Activated T-cell treated with anti-CD3 and anti-CD28 coated beads, Interleukin-2, amount 50 U/mL, for 24 hours (primary cell): ENCODE measurements at regions not wholly inside any gene's neighbourhood (a gene's known extent, or its start where the extent isn't known, plus 50 kb on each side); places are given as distances from the start of the nearest gene placed in this dataset.

ENCODE experiments used
- DNase-seq: peaks from one replicate; pipeline ENCODE4 v3.0.0-alpha.2; 2020
- H3K27ac Mint-ChIP-seq: 2 replicates; pipeline ENCODE4 v1.8.0; 2020; ENCODE audit warnings: mild to moderate bottlenecking, mixed read lengths
- H3K27me3 Mint-ChIP-seq: 2 replicates; pipeline ENCODE4 v1.8.0; 2020; ENCODE audit warnings: mixed read lengths
- H3K36me3 Mint-ChIP-seq: 2 replicates; pipeline ENCODE4 v1.8.0; 2020; ENCODE audit warnings: low read depth, mixed read lengths
- H3K4me1 Mint-ChIP-seq: 2 replicates; pipeline ENCODE4 v1.8.0; 2020; ENCODE audit warnings: low read depth, mixed read lengths
- H3K4me3 Mint-ChIP-seq: 2 replicates; pipeline ENCODE4 v1.8.0; 2020; ENCODE audit warnings: mild to moderate bottlenecking, moderate library complexity, mixed read lengths
- H3K9me3 Mint-ChIP-seq: 2 replicates; pipeline ENCODE4 v1.8.0; 2020; ENCODE audit warnings: mixed read lengths

DNA sequence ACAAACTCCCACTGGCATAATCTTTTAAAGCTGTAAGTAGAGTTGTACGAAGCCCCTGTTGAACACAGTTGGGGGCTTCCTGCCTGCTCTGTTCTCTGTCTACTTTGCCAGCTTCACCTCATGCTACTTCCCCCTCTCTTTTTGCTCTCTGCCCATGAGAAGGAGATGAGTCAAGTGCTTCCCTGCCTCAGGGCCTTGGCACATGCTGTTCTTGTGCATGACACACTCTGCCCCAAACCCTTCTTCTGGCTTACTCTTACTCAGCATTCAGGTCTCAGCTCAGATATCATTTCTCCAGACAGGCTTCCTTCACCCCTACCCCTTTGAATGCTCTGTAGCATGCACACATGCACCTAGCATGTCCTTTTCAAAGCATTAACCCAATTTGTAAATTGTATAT is 208.8 kb downstream of the FOXD2 start:
- no peak for DNase-seq
- Mint-ChIP-seq H3K4me3 (no peak overlapping the region), H3K27me3 (peaks cover 15% of the 10 kb centered on the region), H3K9me3 (no peaks in the 10 kb centered on the region), H3K27ac (no peak overlapping the region), H3K4me1 (no peaks in the 10 kb centered on the region), H3K36me3 (no peaks in the 10 kb centered on the region)

DNA sequence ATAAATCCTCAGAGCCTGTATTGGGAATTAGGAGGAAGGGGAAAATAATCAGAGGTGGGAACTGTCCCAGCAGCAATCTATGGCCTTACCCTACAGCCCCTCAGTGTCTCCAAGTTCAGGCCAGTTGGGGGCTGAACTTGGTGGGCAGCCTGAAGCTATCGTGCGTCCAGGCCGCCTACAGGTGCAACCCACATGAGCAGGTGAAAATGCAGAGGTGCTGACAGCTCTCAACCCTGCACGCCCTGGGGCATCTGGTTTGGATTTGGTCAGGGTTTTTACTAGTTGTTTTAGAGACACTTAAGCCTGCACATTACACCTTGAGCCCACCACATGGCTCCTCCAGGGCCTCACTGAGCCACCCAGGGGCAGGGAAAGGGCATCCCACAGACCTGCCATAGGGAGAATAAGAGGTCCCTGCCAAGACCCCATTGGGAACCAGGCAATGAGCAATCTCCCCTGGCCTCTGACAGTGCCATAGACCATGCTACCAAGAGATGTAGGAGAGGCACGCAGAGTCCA is 209.5 kb downstream of the FOXD2 start:
- Mint-ChIP-seq H3K36me3 (no peaks in the 10 kb centered on the region), H3K27me3 (peaks cover 13% of the 10 kb centered on the region), H3K9me3 (no peaks in the 10 kb centered on the region), H3K4me3 (no peak overlapping the region), H3K4me1 (no peaks in the 10 kb centered on the region), H3K27ac (no peak overlapping the region)
- DNase-seq: no peak

DNA sequence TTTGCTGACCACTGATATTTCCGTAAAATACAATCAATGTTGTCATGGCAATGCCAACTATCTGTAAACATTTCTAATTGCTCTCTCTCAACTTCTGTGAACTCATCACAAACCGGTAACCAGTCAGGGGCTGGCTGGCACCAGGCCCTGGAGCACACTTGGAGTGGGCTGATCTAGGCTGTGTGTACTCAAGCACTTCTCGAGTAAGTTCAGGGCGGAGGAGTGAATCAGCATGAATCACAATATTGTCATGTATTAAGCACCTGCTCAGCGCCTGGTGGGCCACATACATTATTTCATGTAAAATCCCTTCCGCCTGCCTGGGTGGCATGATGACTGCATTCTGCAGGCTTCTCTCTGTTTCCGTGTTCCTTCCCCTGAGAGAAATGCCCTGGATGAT is 212.4 kb downstream of the FOXD2 start:
- no peak for DNase-seq
- Mint-ChIP-seq H3K9me3 (no peaks in the 10 kb centered on the region), H3K4me3 (no peak overlapping the region), H3K27me3 (peaks cover 14% of the 10 kb centered on the region), H3K36me3 (no peaks in the 10 kb centered on the region), H3K4me1 (no peaks in the 10 kb centered on the region), H3K27ac (no peak overlapping the region)

DNA sequence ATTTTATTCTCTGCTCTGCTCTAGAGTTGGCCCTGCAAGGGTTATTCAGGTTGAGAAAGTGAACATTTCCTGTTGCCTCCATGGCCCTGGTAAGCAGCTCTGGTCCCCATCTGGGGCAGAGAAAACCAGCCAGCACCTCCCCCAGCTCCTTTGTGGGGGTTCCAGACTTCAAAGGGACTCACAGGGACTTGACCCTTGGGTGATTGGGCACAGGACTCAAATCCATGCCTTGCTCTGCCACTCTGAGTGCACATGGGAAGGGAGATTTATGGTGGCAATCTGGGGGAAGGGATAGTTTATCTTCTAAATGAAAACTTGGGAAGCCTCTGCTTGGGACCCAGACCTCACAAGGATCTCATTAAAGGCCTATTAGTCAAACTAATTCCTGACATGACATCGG is 212.8 kb downstream of the FOXD2 start:
- Mint-ChIP-seq H3K27ac (no peak overlapping the region), H3K27me3 (peaks cover 14% of the 10 kb centered on the region), H3K36me3 (no peaks in the 10 kb centered on the region), H3K4me1 (no peaks in the 10 kb centered on the region), H3K9me3 (no peaks in the 10 kb centered on the region), H3K4me3 (no peak overlapping the region)
- DNase-seq: no peak

DNA sequence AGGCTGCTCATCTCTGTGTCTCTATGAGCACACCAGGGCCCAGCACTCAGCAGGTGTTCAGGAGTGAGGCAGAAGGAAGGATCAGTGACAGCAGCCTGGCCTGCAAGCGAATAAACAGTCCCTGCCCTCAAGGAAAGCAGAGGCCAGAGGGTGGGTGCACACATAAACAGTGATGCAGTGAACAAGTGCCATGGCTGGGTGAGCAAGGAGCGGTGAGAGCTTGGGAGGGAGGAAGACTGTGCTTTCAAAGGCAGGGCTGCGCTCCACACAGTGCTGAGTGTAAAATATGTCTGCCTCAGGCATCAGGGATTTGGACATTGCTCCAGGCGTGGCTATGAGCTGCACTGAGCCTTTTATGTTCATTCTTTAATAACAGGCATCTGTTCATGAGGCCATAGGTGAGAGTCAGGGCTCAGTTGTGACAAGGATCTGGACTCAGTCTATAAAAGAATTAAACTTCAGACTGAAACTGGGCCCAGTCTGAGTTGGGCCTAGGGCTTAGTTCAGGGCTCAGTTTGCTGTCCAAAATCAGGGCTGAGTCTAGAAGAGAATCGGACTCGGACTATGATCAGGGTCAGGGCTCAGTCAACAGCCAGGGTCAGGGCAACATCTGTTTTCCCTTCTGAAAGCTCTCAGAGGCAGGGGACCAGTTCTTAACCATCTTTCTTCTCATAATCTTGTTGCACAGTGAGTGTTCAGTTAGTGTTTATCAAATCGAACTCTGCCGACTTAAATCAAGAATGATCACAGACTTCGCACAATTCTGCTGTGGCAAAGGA is 213.7 kb downstream of the FOXD2 start:
- no peak overlapping the region for H3K27ac Mint-ChIP-seq
- peaks cover 16% of the 10 kb centered on the region for H3K27me3 Mint-ChIP-seq
- H3K9me3 Mint-ChIP-seq: no peaks in the 10 kb centered on the region
- H3K4me1 Mint-ChIP-seq: no peaks in the 10 kb centered on the region
- no peaks in the 10 kb centered on the region for H3K36me3 Mint-ChIP-seq
- no peak overlapping the region for H3K4me3 Mint-ChIP-seq
- DNase-seq: no peak

DNA sequence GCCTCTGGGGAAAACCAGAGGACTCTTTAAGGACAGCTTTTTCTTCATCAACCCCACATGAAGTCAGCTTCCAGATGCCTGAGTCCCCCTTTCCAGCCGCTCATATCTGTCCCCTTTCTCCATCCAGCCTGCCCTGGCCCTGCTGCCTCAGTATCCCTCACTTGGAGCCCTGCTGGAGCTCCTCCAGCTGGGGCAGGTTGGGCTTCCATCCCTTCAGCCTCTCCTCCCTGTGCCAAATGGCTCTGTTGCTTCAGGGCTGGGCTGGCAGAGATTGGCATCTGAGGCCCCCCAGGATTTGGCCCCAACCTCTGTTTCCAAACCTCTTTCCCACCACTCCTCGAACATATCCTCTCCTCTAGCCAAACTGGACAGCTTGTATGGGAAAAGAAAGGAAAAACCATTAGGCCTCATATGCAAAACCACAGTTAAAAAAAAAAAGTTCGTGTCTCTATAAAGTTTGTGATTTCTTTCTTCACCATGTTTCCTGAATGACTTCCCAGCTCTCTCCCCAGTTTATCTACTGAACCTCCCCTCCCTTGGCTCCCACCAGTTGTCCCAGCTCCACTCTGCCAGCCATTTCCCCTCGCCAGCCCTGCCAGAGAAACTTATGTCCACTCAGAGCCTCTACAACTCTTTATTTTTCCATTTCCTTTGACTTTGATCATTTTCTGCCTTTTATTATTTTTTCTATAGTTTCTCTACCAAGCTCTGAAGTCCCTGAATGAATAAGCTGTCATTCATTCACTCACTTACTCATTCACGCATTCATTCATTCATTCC is 217.9 kb downstream of the FOXD2 start:
- H3K27me3 Mint-ChIP-seq: peaks cover 35% of the 10 kb centered on the region
- H3K36me3 Mint-ChIP-seq: no peaks in the 10 kb centered on the region
- no peak for DNase-seq
- no peaks in the 10 kb centered on the region for H3K4me1 Mint-ChIP-seq
- no peak overlapping the region for H3K27ac Mint-ChIP-seq
- H3K4me3 Mint-ChIP-seq: no peak overlapping the region
- H3K9me3 Mint-ChIP-seq: no peaks in the 10 kb centered on the region

DNA sequence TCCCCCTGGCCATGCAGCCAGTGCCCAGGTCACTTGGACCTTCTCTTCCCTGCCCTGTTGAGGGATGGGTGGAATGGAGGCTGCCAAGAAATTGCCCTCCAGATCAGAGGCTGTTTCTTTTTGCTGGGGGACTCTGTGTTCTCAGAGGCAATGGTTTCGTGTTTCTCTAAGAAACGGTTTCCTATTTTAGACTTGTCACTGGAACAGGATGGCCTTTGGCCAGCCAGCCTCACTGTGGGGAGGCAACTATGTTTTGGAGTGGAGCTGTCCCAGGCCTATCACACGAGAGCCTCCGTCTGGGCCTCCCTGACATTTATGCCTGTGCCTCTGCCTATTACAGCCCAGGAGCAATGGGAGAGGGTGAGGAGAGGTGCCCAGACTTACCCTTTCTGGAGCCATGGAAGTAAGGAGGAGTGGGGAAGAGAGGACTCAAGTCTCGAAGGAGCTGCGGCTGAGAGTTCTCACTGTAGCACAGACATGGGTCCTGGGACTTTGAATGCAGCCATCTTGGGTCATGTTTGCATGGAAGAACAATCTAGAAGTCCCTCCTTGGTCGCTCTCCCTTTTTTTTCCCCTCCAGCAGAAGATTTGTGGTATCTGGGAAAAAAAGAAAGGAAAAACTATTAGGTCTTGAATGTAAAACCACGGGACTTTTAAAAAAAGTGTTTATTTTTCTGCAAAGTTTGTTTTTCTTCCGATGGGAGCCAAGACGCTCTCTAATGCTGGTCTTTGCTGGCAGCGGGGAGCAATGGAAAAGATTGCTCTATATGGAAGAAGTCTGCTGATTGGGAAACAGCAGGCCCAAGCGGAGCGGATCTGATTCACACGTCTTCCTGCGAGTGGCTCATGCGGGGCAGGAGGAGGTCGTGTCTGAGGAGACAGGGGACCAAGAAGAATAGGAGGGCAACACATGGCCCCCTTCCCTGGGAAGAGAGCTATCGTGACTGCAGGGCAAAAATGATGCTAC is 219.2 kb downstream of the FOXD2 start:
- H3K27ac Mint-ChIP-seq: no peak overlapping the region
- no peak overlapping the region for H3K4me3 Mint-ChIP-seq
- H3K36me3 Mint-ChIP-seq: no peaks in the 10 kb centered on the region
- no peak for DNase-seq
- H3K27me3 Mint-ChIP-seq: peaks cover 35% of the 10 kb centered on the region
- no peaks in the 10 kb centered on the region for H3K4me1 Mint-ChIP-seq
- H3K9me3 Mint-ChIP-seq: no peaks in the 10 kb centered on the region

DNA sequence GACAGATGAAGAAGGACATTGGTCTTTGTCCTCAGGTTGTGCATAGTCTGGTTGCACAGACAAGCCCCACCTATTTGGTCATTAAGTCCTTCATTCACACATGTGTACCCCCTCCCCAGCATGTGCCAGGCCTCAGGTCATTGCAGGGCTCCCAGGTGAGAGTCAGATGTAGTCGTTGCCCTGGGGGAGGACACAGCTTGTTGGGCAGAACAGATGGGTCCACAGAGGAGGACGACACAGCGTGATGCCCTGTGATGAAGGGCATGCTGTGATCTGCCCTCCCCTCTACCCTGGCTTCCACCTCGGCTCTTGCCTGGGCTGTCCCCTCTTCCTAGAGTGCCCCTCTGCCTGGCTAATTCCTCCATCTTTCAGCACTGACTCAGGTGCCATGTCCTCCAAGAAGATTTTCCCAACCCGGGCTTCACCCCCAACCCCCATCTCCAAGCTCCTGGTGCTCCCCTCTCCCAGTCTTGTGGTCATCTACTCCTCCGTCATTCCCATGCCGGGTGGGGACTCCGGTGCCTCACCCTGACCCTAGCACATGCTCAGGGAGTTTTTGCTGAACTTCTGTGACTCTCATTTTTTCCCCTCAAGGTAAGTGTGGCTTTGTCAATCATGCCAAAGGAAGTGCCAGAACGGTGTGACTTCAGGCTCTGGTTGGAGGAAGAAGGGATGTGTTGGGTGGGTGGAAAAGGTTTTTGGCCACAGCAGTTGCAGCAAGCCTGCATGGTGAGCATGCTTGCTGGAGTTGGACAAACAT is 220.5 kb downstream of the FOXD2 start:
- no peaks in the 10 kb centered on the region for H3K36me3 Mint-ChIP-seq
- H3K4me3 Mint-ChIP-seq: no peak overlapping the region
- no peaks in the 10 kb centered on the region for H3K9me3 Mint-ChIP-seq
- peaks cover 4% of the 10 kb centered on the region for H3K4me1 Mint-ChIP-seq
- no peak overlapping the region for H3K27ac Mint-ChIP-seq
- H3K27me3 Mint-ChIP-seq: peaks cover 32% of the 10 kb centered on the region
- no peak for DNase-seq

DNA sequence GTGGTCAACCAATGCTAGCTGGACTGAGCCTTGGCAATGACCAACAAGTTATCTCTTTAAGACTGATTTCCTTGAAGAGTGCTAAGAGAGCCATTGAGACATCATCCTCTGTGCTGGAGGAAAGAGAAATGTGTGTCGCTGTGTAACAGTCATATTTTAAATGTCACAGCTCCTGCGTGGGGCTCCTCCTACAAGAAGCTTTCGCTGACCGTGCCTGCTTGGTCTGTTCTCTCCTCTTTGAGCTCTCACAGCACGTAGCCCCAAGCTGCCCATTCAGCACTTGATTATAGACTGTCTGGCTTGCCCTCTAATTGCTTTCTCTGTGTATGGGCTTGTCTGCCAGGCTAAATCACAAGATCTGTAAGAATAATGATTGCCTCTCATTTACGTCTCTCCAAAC is 221.3 kb downstream of the FOXD2 start:
- H3K27me3 Mint-ChIP-seq: peaks cover 32% of the 10 kb centered on the region
- no peak for DNase-seq
- H3K36me3 Mint-ChIP-seq: no peaks in the 10 kb centered on the region
- H3K27ac Mint-ChIP-seq: no peak overlapping the region
- no peaks in the 10 kb centered on the region for H3K9me3 Mint-ChIP-seq
- no peak overlapping the region for H3K4me3 Mint-ChIP-seq
- peaks cover 6% of the 10 kb centered on the region for H3K4me1 Mint-ChIP-seq

DNA sequence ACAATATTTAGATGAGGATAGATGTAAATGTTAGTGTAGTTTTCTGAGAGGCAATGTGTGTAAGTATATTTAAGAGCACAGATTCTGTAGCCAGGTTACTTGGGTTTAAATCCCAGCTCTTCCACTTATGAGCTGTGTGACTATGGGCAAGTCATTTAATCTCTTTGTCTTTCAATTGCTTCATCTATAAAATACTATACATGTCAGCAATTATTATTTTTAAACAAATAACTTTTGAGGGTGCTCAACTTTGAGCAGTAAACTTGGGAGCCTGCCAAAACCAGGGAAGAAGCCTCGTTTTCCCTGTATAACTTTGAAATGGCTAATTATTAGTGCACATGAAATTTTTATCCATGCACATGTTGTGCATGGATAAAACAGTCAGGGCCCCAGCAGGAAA is 222.8 kb downstream of the FOXD2 start:
- Mint-ChIP-seq H3K9me3 (no peaks in the 10 kb centered on the region), H3K27me3 (peaks cover 29% of the 10 kb centered on the region), H3K4me3 (no peak overlapping the region)

DNA sequence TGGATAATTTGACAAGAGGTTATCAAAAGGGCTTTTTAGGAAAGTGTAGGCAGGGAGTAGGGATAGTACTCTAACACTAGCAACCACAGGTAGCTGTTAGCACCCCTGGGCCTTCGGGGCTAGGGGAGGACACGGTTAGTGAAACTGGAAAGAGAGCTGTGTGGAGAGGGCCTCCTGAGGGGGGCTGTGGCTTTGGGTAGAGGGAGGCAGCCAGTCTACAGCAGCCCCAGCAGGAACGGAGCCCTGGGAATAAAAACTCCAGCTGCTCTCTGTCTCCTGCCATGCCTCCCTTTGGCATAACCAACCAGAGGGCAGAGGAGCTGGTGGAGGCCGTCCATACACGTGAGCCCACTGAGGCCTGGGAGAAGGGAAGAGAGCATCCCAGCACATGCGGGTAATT is 223.2 kb downstream of the FOXD2 start:
- peaks cover 29% of the 10 kb centered on the region for H3K27me3 Mint-ChIP-seq
- no peaks in the 10 kb centered on the region for H3K9me3 Mint-ChIP-seq
- peaks cover 6% of the 10 kb centered on the region for H3K4me1 Mint-ChIP-seq
- H3K36me3 Mint-ChIP-seq: no peaks in the 10 kb centered on the region
- no peak overlapping the region for H3K4me3 Mint-ChIP-seq
- no peak overlapping the region for H3K27ac Mint-ChIP-seq
- no peak for DNase-seq

More for the DNA sequence above, 222.8 kb downstream of the FOXD2 start:
- Mint-ChIP-seq H3K4me1 (peaks cover 6% of the 10 kb centered on the region), H3K27ac (no peak overlapping the region), H3K36me3 (no peaks in the 10 kb centered on the region)
- DNase-seq: no peak

DNA sequence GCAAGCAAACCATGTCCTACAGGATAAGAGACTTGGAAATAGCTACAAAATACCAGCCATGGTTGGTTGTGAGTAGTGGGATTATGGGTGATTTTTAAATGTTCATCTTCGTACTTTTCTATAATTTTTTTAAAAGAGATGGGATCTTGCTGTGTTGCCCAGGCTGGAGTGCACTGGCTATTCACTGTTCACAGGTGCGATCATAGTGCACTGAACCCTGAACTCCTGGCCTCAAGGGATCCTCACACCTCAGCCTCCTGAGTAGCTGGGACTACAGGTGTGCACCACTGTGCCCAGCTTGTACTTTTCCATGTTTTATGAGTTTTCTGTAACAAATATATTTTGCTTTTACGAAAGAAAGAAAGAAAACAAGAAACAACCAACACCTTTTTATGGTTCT is 224.2 kb downstream of the FOXD2 start:
- DNase-seq: no peak
- Mint-ChIP-seq H3K4me1 (peaks cover 6% of the 10 kb centered on the region), H3K36me3 (no peaks in the 10 kb centered on the region), H3K4me3 (no peak overlapping the region), H3K27ac (no peak overlapping the region), H3K9me3 (no peaks in the 10 kb centered on the region), H3K27me3 (peaks cover 21% of the 10 kb centered on the region)

DNA sequence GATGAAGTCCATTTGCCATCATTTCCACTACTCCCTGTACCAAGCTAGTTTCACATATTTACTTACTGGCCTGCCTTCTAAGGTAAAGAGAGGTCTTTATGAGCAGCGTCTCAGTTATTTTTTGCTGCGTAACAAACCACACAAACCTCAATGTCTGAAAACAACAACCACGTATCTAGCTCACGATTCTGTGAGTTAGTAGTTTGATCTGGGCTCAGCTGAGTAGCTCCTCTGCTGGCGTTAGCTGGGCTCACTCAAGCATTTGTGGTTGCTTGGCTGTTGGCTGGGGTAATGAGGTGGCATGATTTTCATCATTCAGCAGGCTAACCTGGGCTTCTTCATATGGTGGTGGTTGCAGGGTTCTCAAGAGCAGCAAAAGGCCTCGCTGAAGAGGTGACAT is 225.4 kb downstream of the FOXD2 start:
- Mint-ChIP-seq H3K9me3 (no peaks in the 10 kb centered on the region), H3K4me1 (peaks cover 6% of the 10 kb centered on the region), H3K27me3 (peaks cover 9% of the 10 kb centered on the region), H3K4me3 (no peak overlapping the region), H3K36me3 (no peaks in the 10 kb centered on the region), H3K27ac (no peak overlapping the region)
- no peak for DNase-seq

DNA sequence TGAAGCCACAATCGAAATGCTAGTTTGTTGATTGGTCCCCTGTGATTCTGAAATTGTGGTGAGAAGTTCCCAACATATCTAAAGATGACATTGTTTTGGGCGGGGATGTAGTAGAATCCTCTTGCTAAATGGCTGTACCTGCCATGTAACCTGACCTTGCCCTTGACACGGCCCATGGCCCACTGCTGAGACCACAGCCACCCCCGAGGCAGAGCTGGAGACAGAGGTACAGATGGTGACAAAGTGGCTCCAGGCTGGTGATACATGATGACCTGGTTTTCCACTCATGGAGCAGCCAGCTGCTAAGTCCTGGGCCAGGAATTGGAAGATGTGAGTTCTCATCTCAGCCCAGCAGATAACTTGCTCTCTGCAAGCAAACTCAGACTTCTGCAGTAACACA is 226.5 kb downstream of the FOXD2 start:
- Mint-ChIP-seq H3K9me3 (no peaks in the 10 kb centered on the region), H3K4me1 (peaks cover 6% of the 10 kb centered on the region), H3K4me3 (no peak overlapping the region), H3K36me3 (no peaks in the 10 kb centered on the region), H3K27me3 (peaks cover 6% of the 10 kb centered on the region), H3K27ac (no peak overlapping the region)
- DNase-seq: no peak
